Uterus (tissue), 3 donors: ENCODE measurements at regions not wholly inside any gene's neighbourhood (a gene's known extent, or its start where the extent isn't known, plus 50 kb on each side); places are given as distances from the start of the nearest gene placed in this dataset.

Experiments used
- DNase-seq, 2 donors: peaks; one replicate each; pipeline ENCODE4 v3.0.0-alpha.2; 2019 to 2020
- H3K27ac ChIP-seq, 2 donors: fragments of 200-600 bp; sonication (generic); 1 replicate in 1 of 2; 2 replicates in 1 of 2; pipeline ENCODE4 v1.5.1; 2016 to 2018
- H3K27me3 ChIP-seq, 2 donors: fragments of 200-600 bp; sonication (generic); one replicate each; pipeline ENCODE4 v1.5.1; 2018 to 2019; ENCODE audit warnings: control low read depth in 1 of 2
- H3K36me3 ChIP-seq, 2 donors: fragments of 200-600 bp; sonication (generic); one replicate each; pipeline ENCODE4 v1.5.1; 2019; ENCODE audit warnings: control low read depth in 1 of 2
- H3K4me1 ChIP-seq, 2 donors: fragments of 200-600 bp; sonication (generic); one replicate each; pipeline ENCODE4 v1.5.1; 2018 to 2019; ENCODE audit warnings: control low read depth in 1 of 2
- H3K4me3 ChIP-seq, 2 donors: fragments of 200-600 bp; sonication (generic); 1 replicate in 1 of 2; 2 replicates in 1 of 2; pipeline ENCODE4 v1.5.1; 2018 to 2019; ENCODE audit warnings: mild to moderate bottlenecking in 1 of 2
- H3K9me3 ChIP-seq, 2 donors: fragments of 200-600 bp; sonication (generic); one replicate each; pipeline ENCODE4 v1.5.1; 2019; ENCODE audit warnings: control low read depth in 1 of 2
- CTCF ChIP-seq, 4 experiments: fragments of 200-600 bp in 2 of 4; fragments of 450-650 bp in 2 of 4; sonication (generic) in 2 of 4; IDR thresholded peaks; one replicate each; pipeline ENCODE4 v1.5.1; 2016 to 2019; ENCODE audit warnings: antibody characterized with exemption in 4 of 4, mild to moderate bottlenecking in 2 of 4, moderate library complexity in 1 of 4
- POLR2A ChIP-seq, 2 donors: fragments of 450-650 bp; IDR thresholded peaks; one replicate each; pipeline ENCODE4 v1.6.1; 2016; ENCODE audit warnings: antibody characterized with exemption in 2 of 2, mild to moderate bottlenecking in 1 of 2, moderate library complexity in 1 of 2
- intact Hi-C: fragments of 100-400 bp; cut with DNase I; formaldehyde crosslinking; loops from one replicate; pipeline ENCODE4 v1.15.1; 2023; ENCODE audit warnings: low total_unique reads
- donor health status: DM: yes; HTN: yes; CAD: no.

DNA sequence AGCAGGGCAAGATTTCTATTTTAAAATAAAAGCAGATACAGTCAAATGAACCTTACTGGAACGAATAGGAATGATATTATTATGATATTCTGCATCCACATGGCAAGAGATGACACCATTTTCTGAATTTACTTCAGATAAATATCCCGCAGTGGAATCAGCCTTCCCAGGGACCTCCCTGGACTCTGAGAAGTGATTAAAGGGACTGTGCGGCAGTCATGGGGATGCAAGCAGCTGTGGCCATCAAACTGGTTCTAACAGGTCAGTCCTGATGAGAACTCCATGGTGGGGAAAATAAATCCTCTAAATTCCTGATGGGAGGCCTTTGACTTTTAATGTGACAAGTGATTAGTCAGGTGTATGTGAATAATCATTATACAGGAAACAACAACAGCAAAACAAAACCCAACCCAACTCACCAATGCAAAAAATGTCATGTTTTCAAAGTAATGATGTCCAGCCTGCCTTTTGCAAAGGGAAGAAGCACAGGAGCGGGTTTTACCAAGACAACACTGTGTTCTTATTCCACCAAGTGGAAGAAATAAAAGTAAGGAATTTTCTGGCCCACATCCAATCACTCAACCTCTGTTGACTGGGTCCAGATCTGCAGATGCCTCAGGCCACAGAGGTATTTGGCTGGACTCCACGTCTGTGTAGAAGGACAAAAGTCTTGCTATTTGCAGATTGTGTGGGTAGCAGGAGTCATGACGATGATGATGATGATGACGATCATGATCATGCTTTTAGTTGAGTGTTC lies 61.9 kb upstream of the CITED2 start:
- Histone ChIP-seq H3K4me3 (no peak overlapping the region), H3K36me3 (no peaks in the 10 kb centered on the region), H3K9me3 (no peaks in the 10 kb centered on the region), H3K27ac (no peak overlapping the region), H3K4me1 (no peaks in the 10 kb centered on the region), H3K27me3 (no peaks in the 10 kb centered on the region)
- no peak for DNase-seq
- no peak for TF ChIP-seq POLR2A (IDR thresholded peaks at IDR 0.05)
- no peak for TF ChIP-seq CTCF (IDR thresholded peaks at IDR 0.05)
- intact Hi-C loops = no loop called here

GRCh38 chr6:139433631-139434419 lies 59.4 kb upstream of the CITED2 start:
- Histone ChIP-seq H3K9me3 (no peaks in the 10 kb centered on the region), H3K4me3 (no peak overlapping the region), H3K27ac (no peak overlapping the region), H3K36me3 (no peaks in the 10 kb centered on the region), H3K4me1 (no peaks in the 10 kb centered on the region), H3K27me3 (no peaks in the 10 kb centered on the region)
- no peak for DNase-seq
- TF ChIP-seq CTCF (IDR thresholded peaks at IDR 0.05) = no peak
- TF ChIP-seq POLR2A (IDR thresholded peaks at IDR 0.05) = no peak
- intact Hi-C loops = no loop called here

DNA sequence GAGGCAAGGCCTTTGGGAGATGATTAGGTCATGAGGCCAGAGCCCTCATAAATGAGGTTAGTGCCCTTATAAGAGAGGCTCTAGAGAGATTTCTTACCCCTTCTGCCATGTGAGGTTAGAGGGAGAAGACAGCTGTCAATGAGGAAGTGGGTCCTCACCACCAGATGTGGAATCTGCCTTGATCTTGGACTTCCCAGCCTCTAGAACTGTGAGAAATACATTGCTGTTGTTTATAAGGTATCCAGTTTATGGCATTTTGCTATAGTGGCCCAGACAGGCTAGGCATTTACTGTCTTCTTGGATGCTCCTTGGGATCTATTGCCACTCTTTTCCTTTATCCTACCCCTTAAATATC lies 57.1 kb upstream of the CITED2 start:
- TF ChIP-seq POLR2A (IDR thresholded peaks at IDR 0.05) (no peak), CTCF (IDR thresholded peaks at IDR 0.05) (no peak)
- no peaks in the 10 kb centered on the region for H3K9me3 ChIP-seq
- H3K4me3 ChIP-seq = no peak overlapping the region
- H3K4me1 ChIP-seq = no peaks in the 10 kb centered on the region
- intact Hi-C loops = no loop called here
- H3K27ac ChIP-seq = no peak overlapping the region
- H3K36me3 ChIP-seq = no peaks in the 10 kb centered on the region
- H3K27me3 ChIP-seq = no peaks in the 10 kb centered on the region
- no peak for DNase-seq

- no peak overlapping the region for H3K27ac ChIP-seq
- no peaks in the 10 kb centered on the region for H3K9me3 ChIP-seq
- DNase-seq = no peak
- H3K27me3 ChIP-seq = no peaks in the 10 kb centered on the region
- no peak overlapping the region for H3K4me3 ChIP-seq
- no peak for TF ChIP-seq POLR2A (IDR thresholded peaks at IDR 0.05)
- TF ChIP-seq CTCF (IDR thresholded peaks at IDR 0.05) = no peak
- no peaks in the 10 kb centered on the region for H3K36me3 ChIP-seq
- intact Hi-C loops = no loop called here
- no peaks in the 10 kb centered on the region for H3K4me1 ChIP-seq
These were observed 56.6 kb upstream of the CITED2 start for GRCh38 chr6:139430899-139431601.
